DND-41 (cell line): ENCODE measurements at regions not wholly inside any gene's neighbourhood (a gene's known extent, or its start where the extent isn't known, plus 50 kb on each side); places are given as distances from the start of the nearest gene placed in this dataset.

Source experiments
- ATAC-seq: fragments of 200-7000 bp; cut with Tn5 transposase; 3 replicates; pipeline ENCODE4 v1.9.1; 2021; ENCODE audit warnings: low read depth; ENCODE audit not compliant: insufficient read depth
- DNase-seq: peaks from one replicate; pipeline ENCODE4 v3.0.0-alpha.2; 2020
- H2AFZ ChIP-seq: 2 replicates; pipeline ENCODE4 v1.6.0; 2012; ENCODE audit warnings: low read depth, low read length
- H3K27ac ChIP-seq: 2 replicates; pipeline ENCODE4 v1.5.1; 2012; ENCODE audit warnings: low read length, inconsistent platforms
- H3K27me3 ChIP-seq: fragments of 200-600 bp; sonication (generic); 2 replicates; pipeline ENCODE4 v1.6.0; 2012; ENCODE audit warnings: low read length, mild to moderate bottlenecking, inconsistent platforms; ENCODE audit not compliant: insufficient read depth, poor library complexity
- H3K36me3 ChIP-seq: 2 replicates; pipeline ENCODE4 v1.5.1; 2012; ENCODE audit warnings: low read length, inconsistent platforms; ENCODE audit not compliant: insufficient read depth
- H3K4me1 ChIP-seq: 2 replicates; pipeline ENCODE4 v1.5.1; 2012; ENCODE audit warnings: mild to moderate bottlenecking, low read length; ENCODE audit not compliant: insufficient read depth
- H3K4me2 ChIP-seq: 2 replicates; pipeline ENCODE4 v1.6.0; 2012; ENCODE audit warnings: mild to moderate bottlenecking, moderate library complexity, low read length, inconsistent platforms; ENCODE audit not compliant: insufficient read depth
- H3K4me3 ChIP-seq, 2 experiments: fragments of 200-600 bp in 1 of 2; shearing (Covaris generic) in 1 of 2; 2 replicates each; pipeline ENCODE4 v1.5.1; 2012 to 2016; ENCODE audit warnings: inconsistent platforms in 2 of 2, low read length in 2 of 2, mild to moderate bottlenecking in 2 of 2, low read depth in 1 of 2, moderate library complexity in 1 of 2
- H3K79me2 ChIP-seq: 2 replicates; pipeline ENCODE4 v1.6.0; 2012; ENCODE audit warnings: low read length, inconsistent platforms; ENCODE audit not compliant: insufficient read depth
- H3K9ac ChIP-seq: 2 replicates; pipeline ENCODE4 v1.6.0; 2012; ENCODE audit warnings: low read depth, mild to moderate bottlenecking, inconsistent platforms, low read length, moderate library complexity
- H3K9me3 ChIP-seq: 2 replicates; pipeline ENCODE4 v1.5.1; 2012; ENCODE audit warnings: low read length, moderate library complexity, mild to moderate bottlenecking, inconsistent platforms; ENCODE audit not compliant: insufficient read depth, severe bottlenecking
- H4K20me1 ChIP-seq: 2 replicates; pipeline ENCODE4 v1.6.0; 2012; ENCODE audit warnings: low read length; ENCODE audit not compliant: insufficient read depth
- CTCF ChIP-seq: IDR thresholded peaks from 2 replicates; pipeline ENCODE4 v1.5.1; 2012; ENCODE audit warnings: borderline replicate concordance, low read length, moderate library complexity, mild to moderate bottlenecking; ENCODE audit not compliant: poor library complexity, severe bottlenecking; ENCODE audit errors: extremely low read depth
- EZH2 ChIP-seq: IDR thresholded peaks from 3 replicates; pipeline ENCODE4 v1.6.1; 2012; ENCODE audit warnings: borderline replicate concordance, low read depth, mild to moderate bottlenecking, moderate library complexity, low read length, inconsistent platforms; ENCODE audit not compliant: severe bottlenecking

GRCh38 chr9:118034701-118035100 lies 330.5 kb downstream of the TLR4 start:
- Histone ChIP-seq H3K9ac (no peak overlapping the region), H3K27me3 (no peaks in the 10 kb centered on the region), H3K9me3 (no peaks in the 10 kb centered on the region), H3K27ac (no peak overlapping the region), H4K20me1 (no peaks in the 10 kb centered on the region), H3K4me2 (no peak overlapping the region), H3K79me2 (no peaks in the 10 kb centered on the region), H3K4me1 (no peaks in the 10 kb centered on the region), H2AFZ (no peak overlapping the region), H3K36me3 (no peaks in the 10 kb centered on the region), H3K4me3 (no peak overlapping the region)
- TF ChIP-seq EZH2 (no peak), CTCF (no peak)
- ATAC-seq (no peak), DNase-seq (no peak)

GRCh38 chr9:118038713-118039112 lies 334.5 kb downstream of the TLR4 start:
- no peak overlapping the region for H3K9ac ChIP-seq
- H3K9me3 ChIP-seq: no peaks in the 10 kb centered on the region
- ATAC-seq: no peak
- H2AFZ ChIP-seq: no peak overlapping the region
- no peaks in the 10 kb centered on the region for H3K36me3 ChIP-seq
- no peak for TF ChIP-seq CTCF
- no peaks in the 10 kb centered on the region for H4K20me1 ChIP-seq
- no peak overlapping the region for H3K4me2 ChIP-seq
- no peaks in the 10 kb centered on the region for H3K4me1 ChIP-seq
- H3K4me3 ChIP-seq: no peak overlapping the region
- no peaks in the 10 kb centered on the region for H3K79me2 ChIP-seq
- H3K27ac ChIP-seq: no peak overlapping the region
- no peaks in the 10 kb centered on the region for H3K27me3 ChIP-seq
- no peak for DNase-seq

- Histone ChIP-seq H3K9me3 (no peaks in the 10 kb centered on the region), H3K36me3 (no peaks in the 10 kb centered on the region), H3K27ac (no peak overlapping the region), H3K4me2 (no peak overlapping the region), H3K4me1 (no peaks in the 10 kb centered on the region), H3K79me2 (no peaks in the 10 kb centered on the region), H3K27me3 (no peaks in the 10 kb centered on the region), H4K20me1 (no peaks in the 10 kb centered on the region), H2AFZ (no peak overlapping the region), H3K4me3 (no peak overlapping the region), H3K9ac (no peak overlapping the region)
- TF ChIP-seq CTCF: no peak
- TF ChIP-seq EZH2: no peak
- no peak for DNase-seq
- no peak for ATAC-seq
These were observed 354.0 kb downstream of the TLR4 start for GRCh38 chr9:118058227-118058626.
